ENCODE measurements at regions not wholly inside any gene's neighbourhood (a gene's known extent, or its start where the extent isn't known, plus 50 kb on each side); places are given as distances from the start of the nearest gene placed in this dataset.
"Not testable (repeated sequence)": the region's sequence is repeated elsewhere in the genome, so short reads cannot be mapped to it uniquely, and the experiment has no call there.

DNA sequence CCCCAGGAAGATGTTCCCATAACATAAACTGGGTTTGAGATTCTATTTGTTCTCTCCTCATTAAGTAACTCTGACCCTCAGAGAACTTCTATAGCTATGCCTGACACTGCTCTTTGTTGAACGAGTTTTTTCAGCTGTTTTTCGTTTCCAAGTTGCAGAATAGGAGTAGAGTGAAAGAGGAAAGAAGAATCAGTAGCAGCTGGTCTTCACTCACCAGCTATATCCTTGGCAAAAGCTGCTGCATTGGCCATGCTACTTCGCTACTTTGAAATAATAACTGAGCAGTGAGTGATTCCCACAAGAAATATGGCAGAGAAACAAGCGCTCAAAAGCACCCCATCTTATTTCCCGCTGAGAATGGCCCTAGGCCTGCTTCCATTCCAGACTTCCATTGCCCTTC, 329.0 kb downstream of the ISL1 start:
- WGBS, 2 donors = 69 to 80% methylated on average over 5 of the region's 5 CpGs
- no peaks in the 10 kb centered on the region for H3K27me3 ChIP-seq
- TF ChIP-seq, protein P1, sequence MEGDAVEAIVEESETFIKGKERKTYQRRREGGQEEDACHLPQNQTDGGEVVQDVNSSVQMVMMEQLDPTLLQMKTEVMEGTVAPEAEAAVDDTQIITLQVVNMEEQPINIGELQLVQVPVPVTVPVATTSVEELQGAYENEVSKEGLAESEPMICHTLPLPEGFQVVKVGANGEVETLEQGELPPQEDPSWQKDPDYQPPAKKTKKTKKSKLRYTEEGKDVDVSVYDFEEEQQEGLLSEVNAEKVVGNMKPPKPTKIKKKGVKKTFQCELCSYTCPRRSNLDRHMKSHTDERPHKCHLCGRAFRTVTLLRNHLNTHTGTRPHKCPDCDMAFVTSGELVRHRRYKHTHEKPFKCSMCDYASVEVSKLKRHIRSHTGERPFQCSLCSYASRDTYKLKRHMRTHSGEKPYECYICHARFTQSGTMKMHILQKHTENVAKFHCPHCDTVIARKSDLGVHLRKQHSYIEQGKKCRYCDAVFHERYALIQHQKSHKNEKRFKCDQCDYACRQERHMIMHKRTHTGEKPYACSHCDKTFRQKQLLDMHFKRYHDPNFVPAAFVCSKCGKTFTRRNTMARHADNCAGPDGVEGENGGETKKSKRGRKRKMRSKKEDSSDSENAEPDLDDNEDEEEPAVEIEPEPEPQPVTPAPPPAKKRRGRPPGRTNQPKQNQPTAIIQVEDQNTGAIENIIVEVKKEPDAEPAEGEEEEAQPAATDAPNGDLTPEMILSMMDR (IDR thresholded peaks at IDR 0.05) = no peak
- TF ChIP-seq POLR2A (IDR thresholded peaks at IDR 0.05) = no peak
- no peaks in the 10 kb centered on the region for H3K4me1 ChIP-seq
- H3K27ac ChIP-seq = no peak overlapping the region
- no peaks in the 10 kb centered on the region for H3K9me3 ChIP-seq
- DNase-seq = no peak
- H3K4me3 ChIP-seq (replicated peaks in 1 of 3) = no peak overlapping the region
- H3K36me3 ChIP-seq = no peaks in the 10 kb centered on the region
- intact Hi-C loops (cut with DNase I) = no loop called here

DNA sequence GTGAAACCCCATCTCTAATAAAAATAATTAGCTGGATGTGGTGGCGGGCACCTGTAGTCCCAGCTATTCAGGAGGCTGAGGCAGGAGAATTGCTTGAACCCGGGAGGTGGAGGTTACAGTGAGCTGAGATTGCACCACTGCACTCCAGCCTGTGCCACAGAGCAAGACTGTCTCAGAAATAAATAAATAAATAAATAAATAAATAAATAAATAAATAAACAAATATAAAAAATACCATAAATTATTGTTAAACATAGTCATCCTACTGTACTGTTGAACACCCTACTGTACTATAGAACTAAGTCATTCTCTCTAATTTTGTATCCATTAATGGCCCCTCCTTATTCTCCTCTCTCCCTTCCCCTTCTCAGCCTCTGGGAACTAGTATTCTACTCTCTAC, 332.2 kb downstream of the ISL1 start:
- intact Hi-C loops (cut with DNase I); DNase-seq; H3K4me1 ChIP-seq; H3K9me3 ChIP-seq; H3K27me3 ChIP-seq; H3K27ac ChIP-seq; H3K4me3 ChIP-seq (replicated peaks in 1 of 3); H3K36me3 ChIP-seq: not testable (repeated sequence)
- 93 to 98% methylated on average over 2 of the region's 2 CpGs for WGBS, 2 donors

DNA sequence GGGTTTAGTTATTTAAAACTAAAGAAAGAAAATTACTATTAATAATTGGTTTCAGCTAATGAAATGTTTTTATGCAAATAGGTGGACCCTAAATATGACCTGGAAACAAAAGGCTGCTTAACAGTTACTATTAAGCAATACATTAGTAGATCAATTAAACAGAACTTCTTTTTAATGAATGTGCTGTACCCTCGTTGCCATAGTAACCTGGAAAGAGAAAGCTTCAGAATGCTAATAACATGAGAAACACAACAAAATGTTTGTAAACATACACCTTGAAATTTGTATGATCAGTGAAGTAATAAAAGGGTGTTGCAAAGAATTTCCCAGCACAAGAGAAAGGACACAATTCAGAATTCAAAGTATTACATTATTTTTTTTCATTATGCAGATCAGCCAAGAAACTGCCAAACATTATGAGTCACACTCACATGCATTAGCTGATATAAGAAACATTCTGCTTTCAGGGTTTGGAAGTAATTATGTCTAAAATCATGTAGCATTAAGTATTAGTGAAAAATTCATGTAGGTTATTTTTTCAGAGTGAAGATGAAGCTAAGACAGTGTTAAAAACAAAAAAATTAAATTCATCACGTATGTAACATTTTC, 348.3 kb downstream of the ISL1 start:
- intact Hi-C loops (cut with DNase I) = no loop called here
- DNase-seq = no peak
- Histone ChIP-seq H3K4me3 (replicated peaks in 1 of 3) (no peak overlapping the region), H3K9me3 (no peaks in the 10 kb centered on the region), H3K27ac (no peak overlapping the region), H3K36me3 (no peaks in the 10 kb centered on the region), H3K4me1 (no peaks in the 10 kb centered on the region), H3K27me3 (no peaks in the 10 kb centered on the region)
- TF ChIP-seq, protein P1 (IDR thresholded peaks at IDR 0.05) = no peak
- TF ChIP-seq POLR2A (IDR thresholded peaks at IDR 0.05) = no peak
- WGBS, 2 donors = 77 to 79% methylated on average over 2 of the region's 2 CpGs

DNA sequence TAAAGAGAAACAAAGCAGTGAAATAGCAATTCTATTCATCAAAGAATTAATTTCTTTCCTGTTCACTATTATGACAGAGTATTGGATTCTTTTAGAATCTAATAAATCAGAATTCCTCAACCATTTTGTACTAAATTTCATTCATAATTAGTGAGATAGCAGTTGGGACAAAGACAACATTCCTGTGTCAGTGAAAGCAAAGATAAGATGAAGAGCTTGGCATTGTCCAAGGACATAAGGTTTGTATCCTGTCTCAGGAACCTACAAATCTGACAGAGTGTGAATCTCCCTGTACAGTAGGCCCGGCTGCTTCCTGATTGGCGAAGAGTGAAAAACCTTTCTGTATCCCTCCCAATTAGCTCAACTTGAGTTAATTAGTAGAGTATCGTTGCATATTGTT, 349.1 kb downstream of the ISL1 start:
- intact Hi-C loops (cut with DNase I) = no loop called here
- Histone ChIP-seq H3K9me3 (no peaks in the 10 kb centered on the region), H3K4me1 (no peaks in the 10 kb centered on the region), H3K27ac (no peak overlapping the region), H3K27me3 (no peaks in the 10 kb centered on the region), H3K4me3 (replicated peaks in 1 of 3) (no peak overlapping the region), H3K36me3 (no peaks in the 10 kb centered on the region)
- 46 to 62% methylated on average over 3 of the region's 3 CpGs for WGBS, 2 donors
- DNase-seq = no peak
- no peak for TF ChIP-seq POLR2A (IDR thresholded peaks at IDR 0.05)
- TF ChIP-seq, protein P1 (IDR thresholded peaks at IDR 0.05) = no peak

DNA sequence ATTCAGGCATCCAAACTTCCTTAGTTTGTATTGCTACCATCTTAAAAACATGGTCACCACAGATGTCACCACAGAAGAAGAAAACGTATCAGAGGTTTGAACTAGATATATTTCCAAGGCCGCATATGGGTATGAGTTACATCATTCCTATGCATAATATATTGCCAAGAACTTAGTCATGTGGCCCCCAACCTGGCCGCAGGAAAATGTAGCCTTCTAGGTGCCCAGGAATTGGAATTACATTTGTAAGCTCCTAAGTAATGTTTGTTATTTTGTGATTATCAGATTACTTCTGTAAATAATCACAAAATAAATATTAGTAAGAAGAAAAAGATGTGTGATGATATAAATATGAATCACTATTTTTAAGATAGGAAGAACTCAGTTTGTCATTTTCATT, 351.4 kb downstream of the ISL1 start:
- WGBS, 2 donors = 90 to 93% methylated on average over 3 of the region's 3 CpGs
- no peak for TF ChIP-seq POLR2A (IDR thresholded peaks at IDR 0.05)
- TF ChIP-seq, protein P1 (IDR thresholded peaks at IDR 0.05) = no peak
- no peaks in the 10 kb centered on the region for H3K27me3 ChIP-seq
- H3K4me3 ChIP-seq (replicated peaks in 1 of 3) = no peak overlapping the region
- no peak overlapping the region for H3K27ac ChIP-seq
- no peaks in the 10 kb centered on the region for H3K9me3 ChIP-seq
- H3K36me3 ChIP-seq = no peaks in the 10 kb centered on the region
- intact Hi-C loops (cut with DNase I) = no loop called here
- no peaks in the 10 kb centered on the region for H3K4me1 ChIP-seq
- DNase-seq = no peak

GRCh38 chr5:51746023-51746422, 362.8 kb downstream of the ISL1 start:
- no peaks in the 10 kb centered on the region for H3K4me1 ChIP-seq
- no peak for DNase-seq
- no peaks in the 10 kb centered on the region for H3K27me3 ChIP-seq
- H3K27ac ChIP-seq = no peak overlapping the region
- TF ChIP-seq POLR2A (IDR thresholded peaks at IDR 0.05) = no peak
- intact Hi-C loops (cut with DNase I) = no loop called here
- H3K4me3 ChIP-seq (replicated peaks in 1 of 3) = no peak overlapping the region
- H3K36me3 ChIP-seq = no peaks in the 10 kb centered on the region
- H3K9me3 ChIP-seq = no peaks in the 10 kb centered on the region
